Kidney epithelial cell (primary cell): ENCODE measurements at regions not wholly inside any gene's neighbourhood (a gene's known extent, or its start where the extent isn't known, plus 50 kb on each side); places are given as distances from the start of the nearest gene placed in this dataset.

Experiments used
- DNase-seq: peaks from one replicate; pipeline ENCODE4 v3.0.0-alpha.2; 2010; ENCODE audit warnings: low read depth
- H3K27me3 ChIP-seq: 2 replicates; pipeline ENCODE4 v1.6.0; 2011; ENCODE audit warnings: low read length; ENCODE audit not compliant: control insufficient read depth, insufficient read depth
- H3K36me3 ChIP-seq: 2 replicates; pipeline ENCODE4 v1.5.1; 2011; ENCODE audit warnings: low read length; ENCODE audit not compliant: control insufficient read depth, insufficient read depth
- H3K4me3 ChIP-seq: 2 replicates; pipeline ENCODE4 v1.5.1; 2011; ENCODE audit warnings: low read depth, mild to moderate bottlenecking, control low read depth, low read length
- TF ChIP-seq, protein P1 (sequence below): IDR thresholded peaks from 2 replicates; pipeline ENCODE4 v1.5.1; 2011; ENCODE audit warnings: mild to moderate bottlenecking, moderate library complexity, low read length, control low read depth, inconsistent platforms; ENCODE audit not compliant: insufficient read depth, poor library complexity, severe bottlenecking

DNA sequence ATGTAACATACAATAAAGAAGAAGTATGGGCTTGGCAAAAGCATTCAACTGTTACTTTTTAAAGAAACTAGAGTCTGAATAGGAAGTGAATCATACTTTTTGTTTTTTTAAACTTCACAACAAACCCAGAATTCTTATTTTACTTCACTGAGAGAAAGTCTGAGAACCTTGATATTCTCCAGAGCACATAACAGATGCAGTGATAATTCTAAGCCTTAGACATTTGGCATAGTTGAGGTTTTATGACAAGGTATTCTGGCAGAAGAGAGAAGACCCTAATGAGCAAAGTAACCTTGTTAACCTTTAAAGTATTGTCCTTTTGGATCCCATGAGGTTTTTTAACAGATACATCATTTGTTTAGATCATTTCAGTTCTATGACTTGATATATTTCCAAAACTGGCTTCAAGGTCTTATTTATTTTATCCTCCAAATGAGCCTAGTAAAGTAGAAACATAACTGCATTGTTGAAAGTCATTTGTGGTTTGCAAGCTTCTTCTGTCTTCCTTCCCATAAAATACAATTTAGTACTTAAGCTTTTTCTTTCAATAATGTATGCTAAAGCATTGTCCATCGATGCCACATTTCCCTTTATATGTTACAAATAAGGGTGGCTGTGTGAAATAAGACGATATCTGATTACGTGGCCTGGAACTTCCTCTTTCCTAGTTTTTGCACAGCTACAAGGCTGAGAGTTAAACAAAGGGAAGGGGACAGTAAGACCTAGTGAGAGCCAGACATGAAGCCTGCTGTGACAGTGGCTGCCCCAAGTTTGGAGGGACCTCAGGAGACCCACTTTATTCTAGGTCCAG lies 86.1 kb upstream of the ITPRID2 start:
- H3K4me3 ChIP-seq: no peak overlapping the region
- TF ChIP-seq, protein P1, sequence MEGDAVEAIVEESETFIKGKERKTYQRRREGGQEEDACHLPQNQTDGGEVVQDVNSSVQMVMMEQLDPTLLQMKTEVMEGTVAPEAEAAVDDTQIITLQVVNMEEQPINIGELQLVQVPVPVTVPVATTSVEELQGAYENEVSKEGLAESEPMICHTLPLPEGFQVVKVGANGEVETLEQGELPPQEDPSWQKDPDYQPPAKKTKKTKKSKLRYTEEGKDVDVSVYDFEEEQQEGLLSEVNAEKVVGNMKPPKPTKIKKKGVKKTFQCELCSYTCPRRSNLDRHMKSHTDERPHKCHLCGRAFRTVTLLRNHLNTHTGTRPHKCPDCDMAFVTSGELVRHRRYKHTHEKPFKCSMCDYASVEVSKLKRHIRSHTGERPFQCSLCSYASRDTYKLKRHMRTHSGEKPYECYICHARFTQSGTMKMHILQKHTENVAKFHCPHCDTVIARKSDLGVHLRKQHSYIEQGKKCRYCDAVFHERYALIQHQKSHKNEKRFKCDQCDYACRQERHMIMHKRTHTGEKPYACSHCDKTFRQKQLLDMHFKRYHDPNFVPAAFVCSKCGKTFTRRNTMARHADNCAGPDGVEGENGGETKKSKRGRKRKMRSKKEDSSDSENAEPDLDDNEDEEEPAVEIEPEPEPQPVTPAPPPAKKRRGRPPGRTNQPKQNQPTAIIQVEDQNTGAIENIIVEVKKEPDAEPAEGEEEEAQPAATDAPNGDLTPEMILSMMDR: no peak
- H3K27me3 ChIP-seq: no peaks in the 10 kb centered on the region
- no peaks in the 10 kb centered on the region for H3K36me3 ChIP-seq
- DNase-seq: no peak

DNA sequence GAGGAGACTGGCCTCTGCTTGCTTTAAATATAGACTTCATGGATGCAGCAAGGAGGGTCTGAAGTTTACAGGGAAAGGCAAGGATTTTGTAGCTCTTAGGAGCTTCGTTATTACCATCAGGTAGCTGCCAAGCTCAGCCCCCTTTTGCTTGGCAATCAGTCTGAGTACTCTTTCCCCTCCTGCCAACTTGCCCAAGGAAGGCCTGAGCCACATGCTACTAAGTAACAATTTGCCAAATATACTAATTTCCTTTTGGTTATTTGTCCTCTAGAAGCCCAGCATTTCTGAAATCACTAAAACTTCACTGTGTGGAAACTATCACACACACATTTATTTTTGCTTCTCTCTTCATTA lies 85.5 kb upstream of the ITPRID2 start:
- Histone ChIP-seq H3K36me3 (no peaks in the 10 kb centered on the region), H3K4me3 (no peak overlapping the region), H3K27me3 (no peaks in the 10 kb centered on the region)
- no peak for DNase-seq
- TF ChIP-seq, protein P1: no peak

DNA sequence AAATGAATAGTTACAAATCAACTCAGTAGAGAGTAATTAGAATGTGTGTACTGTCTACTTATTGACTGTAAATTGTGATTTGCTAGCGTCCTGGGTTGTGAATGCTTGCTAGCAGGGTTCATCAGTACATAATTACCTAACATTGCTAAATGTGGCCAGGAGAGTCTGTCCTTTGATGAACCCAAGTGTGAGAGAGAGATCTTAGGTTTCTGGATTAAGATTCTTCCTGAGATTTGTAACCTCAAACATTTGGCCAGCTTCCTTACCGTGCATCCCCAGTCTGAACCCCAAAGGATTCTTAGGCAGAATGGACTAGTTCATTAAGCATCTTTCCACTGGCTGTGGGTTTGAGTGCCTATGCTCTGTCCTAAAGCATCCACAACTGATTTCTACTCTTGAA lies 84.0 kb upstream of the ITPRID2 start:
- Histone ChIP-seq H3K4me3 (no peak overlapping the region), H3K27me3 (no peaks in the 10 kb centered on the region), H3K36me3 (no peaks in the 10 kb centered on the region)
- DNase-seq: no peak
- TF ChIP-seq, protein P1: no peak

DNA sequence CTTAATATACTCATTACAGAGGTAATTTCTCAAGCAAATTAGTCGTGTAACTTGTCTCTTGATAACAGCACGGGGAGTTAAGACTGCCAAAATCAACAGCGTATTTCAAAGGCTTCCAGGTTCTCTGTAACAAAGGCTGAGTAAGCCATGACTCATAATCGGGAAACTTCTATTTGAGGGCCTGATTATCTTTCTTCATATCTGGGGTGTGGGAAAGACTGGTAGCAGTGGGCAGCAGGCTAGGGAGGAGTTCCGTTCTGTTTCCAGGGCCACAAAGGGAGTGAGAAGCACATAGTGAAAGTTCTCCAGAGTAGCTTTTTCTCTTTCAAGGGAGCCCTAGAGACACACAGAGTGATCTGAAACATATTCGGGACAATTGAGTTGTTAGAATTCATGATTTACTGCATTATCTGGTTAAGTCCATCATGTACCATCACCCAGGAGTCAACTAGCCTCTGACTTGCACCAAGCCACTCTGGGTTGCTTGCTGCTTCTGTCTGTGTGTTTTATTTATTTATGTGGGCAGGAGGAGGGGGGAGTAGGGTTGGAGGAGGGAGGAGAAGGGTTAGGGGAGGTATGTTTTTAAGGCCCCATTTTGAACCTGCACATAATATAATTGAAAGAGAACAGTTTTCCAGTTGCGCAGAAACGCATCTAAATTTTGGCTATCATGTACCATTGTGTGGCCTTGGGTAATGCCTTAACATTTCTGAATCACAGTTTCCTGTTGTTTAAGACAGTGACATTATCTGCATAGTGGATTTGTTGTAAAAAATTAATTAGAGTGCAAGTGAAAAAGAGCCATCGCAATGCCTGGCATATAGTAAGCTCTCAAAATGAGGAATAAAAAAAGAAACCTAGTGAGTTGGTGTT lies 80.5 kb upstream of the ITPRID2 start:
- H3K4me3 ChIP-seq: no peak overlapping the region
- H3K36me3 ChIP-seq: no peaks in the 10 kb centered on the region
- no peaks in the 10 kb centered on the region for H3K27me3 ChIP-seq
- TF ChIP-seq, protein P1: no peak
- DNase-seq: peak; percentile 92

DNA sequence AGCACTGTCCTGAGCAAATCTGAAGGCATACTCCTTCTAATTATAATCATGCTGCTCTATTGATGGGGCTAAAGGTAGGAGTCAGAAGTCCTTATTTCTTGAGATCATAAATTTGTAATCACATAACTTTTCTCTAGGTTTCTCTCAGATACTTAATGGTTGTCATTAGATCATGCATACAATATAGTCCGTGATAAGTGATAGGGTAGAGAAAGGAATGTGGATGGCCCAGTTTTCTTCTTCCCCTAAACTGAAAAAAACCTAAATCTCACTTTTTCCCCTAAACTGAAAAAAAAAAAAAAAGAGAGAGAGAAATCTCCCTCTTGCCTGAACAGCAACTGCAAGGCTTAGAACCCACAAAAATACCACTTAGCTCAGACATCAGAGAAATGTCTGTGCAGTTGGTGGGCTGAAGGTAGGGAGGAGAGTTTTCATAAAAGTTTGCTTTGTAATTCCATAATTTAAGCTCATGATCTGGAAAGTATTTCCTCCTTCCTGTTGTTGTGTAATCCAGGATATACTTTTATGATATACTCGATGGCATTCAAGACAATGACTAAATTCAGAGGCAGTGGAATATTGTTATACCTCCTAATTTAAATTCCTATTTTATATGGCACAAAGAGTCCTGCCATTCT lies 79.3 kb upstream of the ITPRID2 start:
- H3K4me3 ChIP-seq: no peak overlapping the region
- H3K36me3 ChIP-seq: no peaks in the 10 kb centered on the region
- no peak for DNase-seq
- no peaks in the 10 kb centered on the region for H3K27me3 ChIP-seq
- TF ChIP-seq, protein P1: no peak
